ENCODE measurements at regions not wholly inside any gene's neighbourhood (a gene's known extent, or its start where the extent isn't known, plus 50 kb on each side); places are given as distances from the start of the nearest gene placed in this dataset.

GRCh38 chr3:158918451-158918850, 116.6 kb downstream of the MFSD1 start:
- TF ChIP-seq CTCF (IDR thresholded peaks at IDR 0.05) (no peak), POLR2A (IDR thresholded peaks at IDR 0.05) (no peak)
